ENCODE measurements at regions not wholly inside any gene's neighbourhood (a gene's known extent, or its start where the extent isn't known, plus 50 kb on each side); places are given as distances from the start of the nearest gene placed in this dataset.

- no peak for DNase-seq (ENCODE audit: low read depth)
Observed at GRCh38 chr13:22009500-22009899, 338.6 kb downstream of the FGF9 start.

- no peak for DNase-seq (ENCODE audit: low read depth)
Observed at GRCh38 chr13:22009937-22010336, 339.1 kb downstream of the FGF9 start.

GRCh38 chr13:22012686-22013085 lies 341.8 kb downstream of the FGF9 start:
- no peak for DNase-seq (ENCODE audit: low read depth)

GRCh38 chr13:22014469-22014868 lies 343.6 kb downstream of the FGF9 start:
- peak; percentile 1 for DNase-seq (ENCODE audit: low read depth)

GRCh38 chr13:22017226-22017625 lies 346.4 kb downstream of the FGF9 start:
- DNase-seq (ENCODE audit: low read depth): no peak

- no peak for DNase-seq (ENCODE audit: low read depth)
Observed at GRCh38 chr13:22018076-22018835, 347.4 kb downstream of the FGF9 start.

GRCh38 chr13:22018836-22019210 lies 347.9 kb downstream of the FGF9 start:
- no peak for DNase-seq (ENCODE audit: low read depth)

- no peak for DNase-seq (ENCODE audit: low read depth)
Observed at GRCh38 chr13:22024381-22024994, 353.6 kb downstream of the FGF9 start.

GRCh38 chr13:22027566-22027965 lies 356.7 kb downstream of the FGF9 start:
- no peak for DNase-seq (ENCODE audit: low read depth)

GRCh38 chr13:22028831-22029230 lies 358.0 kb downstream of the FGF9 start:
- DNase-seq (ENCODE audit: low read depth): no peak

GRCh38 chr13:22030321-22030720 lies 359.4 kb downstream of the FGF9 start:
- DNase-seq (ENCODE audit: low read depth): no peak

- no peak for DNase-seq (ENCODE audit: low read depth)
Observed at GRCh38 chr13:22031702-22032286, 360.9 kb downstream of the FGF9 start.

GRCh38 chr13:22032905-22033304 lies 362.0 kb downstream of the FGF9 start:
- DNase-seq (ENCODE audit: low read depth): no peak

- DNase-seq (ENCODE audit: low read depth): no peak
Observed at GRCh38 chr13:22039961-22040360, 369.1 kb downstream of the FGF9 start.

GRCh38 chr13:22040810-22041364 lies 370.0 kb downstream of the FGF9 start:
- no peak for DNase-seq (ENCODE audit: low read depth)

- DNase-seq (ENCODE audit: low read depth): no peak
Observed at GRCh38 chr13:22041741-22042140, 370.9 kb downstream of the FGF9 start.

- no peak for DNase-seq (ENCODE audit: low read depth)
Observed at GRCh38 chr13:22047082-22047784, 376.4 kb downstream of the FGF9 start.

GRCh38 chr13:22047785-22048104 lies 376.9 kb downstream of the FGF9 start:
- DNase-seq (ENCODE audit: low read depth): no peak

GRCh38 chr13:22049384-22049783 lies 378.5 kb downstream of the FGF9 start:
- DNase-seq (ENCODE audit: low read depth): no peak

- DNase-seq (ENCODE audit: low read depth): no peak
Observed at GRCh38 chr13:22050951-22051563, 380.2 kb downstream of the FGF9 start.

- DNase-seq (ENCODE audit: low read depth): no peak
Observed at GRCh38 chr13:22053053-22053452, 382.2 kb downstream of the FGF9 start.

- no peak for DNase-seq (ENCODE audit: low read depth)
Observed at GRCh38 chr13:22055259-22055658, 384.4 kb downstream of the FGF9 start.
